Activated CD4-positive, alpha-beta T cell treated with anti-CD3 and anti-CD28 coated beads, Interleukin-2, amount 10 ng/mL, durations not matched to agents 24 days and 14 days (primary cell): ENCODE measurements at regions not wholly inside any gene's neighbourhood (a gene's known extent, or its start where the extent isn't known, plus 50 kb on each side); places are given as distances from the start of the nearest gene placed in this dataset.

Experiments
- DNase-seq: peaks from one replicate; pipeline ENCODE4 v3.0.0; 2022
- H3K27ac Mint-ChIP-seq: one replicate; pipeline ENCODE4 v1.8.0; 2022; ENCODE audit warnings: mild to moderate bottlenecking, mixed read lengths
- H3K27me3 Mint-ChIP-seq: one replicate; pipeline ENCODE4 v1.8.0; 2022; ENCODE audit warnings: mixed read lengths
- H3K36me3 Mint-ChIP-seq: one replicate; pipeline ENCODE4 v1.8.0; 2022; ENCODE audit warnings: low read depth, mild to moderate bottlenecking, mixed read lengths
- H3K4me1 Mint-ChIP-seq: one replicate; pipeline ENCODE4 v1.8.0; 2021; ENCODE audit warnings: mixed read lengths
- H3K4me3 Mint-ChIP-seq: one replicate; pipeline ENCODE4 v1.8.0; 2022; ENCODE audit warnings: mild to moderate bottlenecking, moderate library complexity, mixed read lengths
- H3K9me3 Mint-ChIP-seq: one replicate; pipeline ENCODE4 v1.8.0; 2021; ENCODE audit warnings: mixed read lengths
- intact Hi-C: fragments of 100-400 bp; cut with micrococcal nuclease; formaldehyde crosslinking; loops from one replicate; pipeline ENCODE4 v1.15.1; 2023

- H3K27me3 Mint-ChIP-seq: no peaks in the 10 kb centered on the region
- H3K36me3 Mint-ChIP-seq: no peaks in the 10 kb centered on the region
- no peaks in the 10 kb centered on the region for H3K4me1 Mint-ChIP-seq
- H3K9me3 Mint-ChIP-seq: peaks cover 4% of the 10 kb centered on the region
- no peak overlapping the region for H3K27ac Mint-ChIP-seq
- DNase-seq: no peak
- intact Hi-C loops: no loop called here
- no peak overlapping the region for H3K4me3 Mint-ChIP-seq
Observed at GRCh38 chr5:125113328-125113727, 366.9 kb upstream of the ZNF608 start.

- no peak overlapping the region for H3K27ac Mint-ChIP-seq
Observed at GRCh38 chr5:125115195-125115525, 368.7 kb upstream of the ZNF608 start.

GRCh38 chr5:125117566-125117965, 371.1 kb upstream of the ZNF608 start:
- H3K27ac Mint-ChIP-seq: no peak overlapping the region
- no peaks in the 10 kb centered on the region for H3K36me3 Mint-ChIP-seq
- intact Hi-C loops: no loop called here
- H3K27me3 Mint-ChIP-seq: no peaks in the 10 kb centered on the region
- DNase-seq: peak; percentile 13
- H3K4me3 Mint-ChIP-seq: no peak overlapping the region
- no peaks in the 10 kb centered on the region for H3K9me3 Mint-ChIP-seq
- H3K4me1 Mint-ChIP-seq: no peaks in the 10 kb centered on the region

More at GRCh38 chr5:125115195-125115525, 368.7 kb upstream of the ZNF608 start:
- H3K36me3 Mint-ChIP-seq: no peaks in the 10 kb centered on the region
- no peaks in the 10 kb centered on the region for H3K27me3 Mint-ChIP-seq
- DNase-seq: peak; percentile 37
- peaks cover 4% of the 10 kb centered on the region for H3K9me3 Mint-ChIP-seq
- no peaks in the 10 kb centered on the region for H3K4me1 Mint-ChIP-seq
- H3K4me3 Mint-ChIP-seq: no peak overlapping the region
- intact Hi-C loops: no loop called here

GRCh38 chr5:125120012-125120411, 373.6 kb upstream of the ZNF608 start:
- Mint-ChIP-seq H3K27ac (no peak overlapping the region), H3K4me1 (no peaks in the 10 kb centered on the region), H3K9me3 (no peaks in the 10 kb centered on the region), H3K4me3 (no peak overlapping the region), H3K36me3 (no peaks in the 10 kb centered on the region), H3K27me3 (no peaks in the 10 kb centered on the region)
- DNase-seq: peak; percentile 28
- intact Hi-C loops: no loop called here

GRCh38 chr5:125125031-125125823, 378.8 kb upstream of the ZNF608 start:
- Mint-ChIP-seq H3K27ac (no peak overlapping the region), H3K9me3 (no peaks in the 10 kb centered on the region), H3K4me3 (no peak overlapping the region), H3K4me1 (no peaks in the 10 kb centered on the region), H3K36me3 (no peaks in the 10 kb centered on the region), H3K27me3 (no peaks in the 10 kb centered on the region)
- intact Hi-C loops: no loop called here
- peak; percentile 19 for DNase-seq

- H3K36me3 Mint-ChIP-seq: no peaks in the 10 kb centered on the region
- intact Hi-C loops: no loop called here
- no peaks in the 10 kb centered on the region for H3K9me3 Mint-ChIP-seq
- H3K27me3 Mint-ChIP-seq: no peaks in the 10 kb centered on the region
- no peak overlapping the region for H3K27ac Mint-ChIP-seq
- no peak overlapping the region for H3K4me3 Mint-ChIP-seq
- H3K4me1 Mint-ChIP-seq: no peaks in the 10 kb centered on the region
- peak; percentile 7 for DNase-seq
Observed at GRCh38 chr5:125126050-125126449, 379.6 kb upstream of the ZNF608 start.

- no peak for DNase-seq
- Mint-ChIP-seq H3K27me3 (no peaks in the 10 kb centered on the region), H3K4me3 (no peak overlapping the region), H3K4me1 (no peaks in the 10 kb centered on the region), H3K27ac (no peak overlapping the region), H3K36me3 (no peaks in the 10 kb centered on the region), H3K9me3 (no peaks in the 10 kb centered on the region)
- intact Hi-C loops: no loop called here
Observed at GRCh38 chr5:125129151-125129806, 382.8 kb upstream of the ZNF608 start.

- Mint-ChIP-seq H3K36me3 (no peaks in the 10 kb centered on the region), H3K4me3 (no peak overlapping the region), H3K27me3 (no peaks in the 10 kb centered on the region), H3K9me3 (no peaks in the 10 kb centered on the region), H3K27ac (no peak overlapping the region), H3K4me1 (no peaks in the 10 kb centered on the region)
- no peak for DNase-seq
- intact Hi-C loops: no loop called here
Observed at GRCh38 chr5:125130591-125130990, 384.2 kb upstream of the ZNF608 start.

GRCh38 chr5:125134216-125135081, 388.0 kb upstream of the ZNF608 start:
- intact Hi-C loops: no loop called here
- Mint-ChIP-seq H3K36me3 (no peaks in the 10 kb centered on the region), H3K4me3 (no peak overlapping the region), H3K27me3 (no peaks in the 10 kb centered on the region), H3K9me3 (peaks cover 8% of the 10 kb centered on the region), H3K4me1 (no peaks in the 10 kb centered on the region), H3K27ac (no peak overlapping the region)
- no peak for DNase-seq

GRCh38 chr5:125137535-125137934, 391.1 kb upstream of the ZNF608 start:
- intact Hi-C loops: no loop called here
- no peak for DNase-seq
- no peaks in the 10 kb centered on the region for H3K36me3 Mint-ChIP-seq

GRCh38 chr5:125138266-125138665, 391.8 kb upstream of the ZNF608 start:
- DNase-seq: no peak
- H3K27ac Mint-ChIP-seq: no peak overlapping the region
- no peaks in the 10 kb centered on the region for H3K4me1 Mint-ChIP-seq
- no peak overlapping the region for H3K4me3 Mint-ChIP-seq
- no peaks in the 10 kb centered on the region for H3K27me3 Mint-ChIP-seq
- no peaks in the 10 kb centered on the region for H3K36me3 Mint-ChIP-seq
- H3K9me3 Mint-ChIP-seq: peaks cover 11% of the 10 kb centered on the region
- intact Hi-C loops: no loop called here

More at GRCh38 chr5:125137535-125137934, 391.1 kb upstream of the ZNF608 start:
- H3K27me3 Mint-ChIP-seq: no peaks in the 10 kb centered on the region
- peaks cover 11% of the 10 kb centered on the region for H3K9me3 Mint-ChIP-seq
- H3K4me3 Mint-ChIP-seq: no peak overlapping the region
- H3K4me1 Mint-ChIP-seq: no peaks in the 10 kb centered on the region
- no peak overlapping the region for H3K27ac Mint-ChIP-seq

- Mint-ChIP-seq H3K27me3 (no peaks in the 10 kb centered on the region), H3K27ac (no peak overlapping the region), H3K9me3 (peaks cover 11% of the 10 kb centered on the region), H3K4me1 (no peaks in the 10 kb centered on the region), H3K36me3 (no peaks in the 10 kb centered on the region), H3K4me3 (no peak overlapping the region)
- DNase-seq: no peak
- intact Hi-C loops: no loop called here
Observed at GRCh38 chr5:125139590-125139989, 393.2 kb upstream of the ZNF608 start.

GRCh38 chr5:125140220-125140619, 393.8 kb upstream of the ZNF608 start:
- intact Hi-C loops: no loop called here
- H3K27me3 Mint-ChIP-seq: no peaks in the 10 kb centered on the region
- no peak for DNase-seq
- H3K4me1 Mint-ChIP-seq: no peaks in the 10 kb centered on the region
- H3K9me3 Mint-ChIP-seq: peaks cover 11% of the 10 kb centered on the region
- no peak overlapping the region for H3K4me3 Mint-ChIP-seq
- H3K27ac Mint-ChIP-seq: no peak overlapping the region
- no peaks in the 10 kb centered on the region for H3K36me3 Mint-ChIP-seq

GRCh38 chr5:125140855-125141254, 394.4 kb upstream of the ZNF608 start:
- Mint-ChIP-seq H3K36me3 (no peaks in the 10 kb centered on the region), H3K4me3 (no peak overlapping the region), H3K9me3 (peaks cover 11% of the 10 kb centered on the region)

More at GRCh38 chr5:125140855-125141254, 394.4 kb upstream of the ZNF608 start:
- Mint-ChIP-seq H3K4me1 (no peaks in the 10 kb centered on the region), H3K27ac (no peak overlapping the region), H3K27me3 (no peaks in the 10 kb centered on the region)
- intact Hi-C loops: no loop called here
- no peak for DNase-seq
